Calu3 (cell line): ENCODE measurements at regions not wholly inside any gene's neighbourhood (a gene's known extent, or its start where the extent isn't known, plus 50 kb on each side); places are given as distances from the start of the nearest gene placed in this dataset.

ENCODE experiments used
- BruUV-seq: library from RNA; stranded (reverse); fragments of 400-500 nt; replicated peaks from 2 replicates; lab custom pipeline; 2021; lab: Mats Ljungman, UMichigan
- CTCF ChIA-PET: fragments of 300-600 bp; sonication (Branson Sonifier 250); formaldehyde crosslinking; loops from one replicate; lab custom pipeline; 2022; ENCODE audit warnings: antibody characterized with exemption; lab: Charles Lee
- DNase-seq: peaks from one replicate; pipeline ENCODE4 v3.0.0; 2022
- H3K27ac Mint-ChIP-seq: one replicate; pipeline ENCODE4 v1.8.0; 2022; ENCODE audit warnings: mixed read lengths; ENCODE audit not compliant: unreplicated experiment
- H3K27me3 Mint-ChIP-seq: one replicate; pipeline ENCODE4 v1.8.0; 2022; ENCODE audit warnings: mixed read lengths; ENCODE audit not compliant: unreplicated experiment
- H3K36me3 Mint-ChIP-seq: one replicate; pipeline ENCODE4 v1.8.0; 2022; ENCODE audit warnings: mild to moderate bottlenecking, moderate library complexity, mixed read lengths; ENCODE audit not compliant: insufficient read depth, unreplicated experiment
- H3K4me1 Mint-ChIP-seq: one replicate; pipeline ENCODE4 v1.8.0; 2022; ENCODE audit warnings: mild to moderate bottlenecking, low read depth, mixed read lengths; ENCODE audit not compliant: unreplicated experiment
- H3K4me3 Mint-ChIP-seq: one replicate; pipeline ENCODE4 v1.8.0; 2022; ENCODE audit warnings: mild to moderate bottlenecking, low read depth, moderate library complexity, mixed read lengths; ENCODE audit not compliant: unreplicated experiment
- H3K9me3 Mint-ChIP-seq: one replicate; pipeline ENCODE4 v1.8.0; 2022; ENCODE audit warnings: low read depth, mixed read lengths; ENCODE audit not compliant: unreplicated experiment
- CTCF ChIP-seq: fragments of 200-600 bp; IDR thresholded peaks from one replicate; pipeline ENCODE4 v1.8.0; 2022; ENCODE audit warnings: antibody characterized with exemption; ENCODE audit not compliant: unreplicated experiment
- intact Hi-C: fragments of 100-400 bp; cut with micrococcal nuclease; formaldehyde crosslinking; loops from one replicate; pipeline ENCODE4 v1.10.0; 2022; ENCODE audit not compliant: unreplicated experiment

- Mint-ChIP-seq H3K4me3 (no peak overlapping the region), H3K4me1 (no peaks in the 10 kb centered on the region), H3K27ac (no peak overlapping the region), H3K27me3 (no peaks in the 10 kb centered on the region), H3K36me3 (no peaks in the 10 kb centered on the region), H3K9me3 (peaks cover 4% of the 10 kb centered on the region)
- DNase-seq = no peak
- intact Hi-C loops = no loop called here
- TF ChIP-seq CTCF = no peak
- no TSS peak for BruUV-seq
- CTCF ChIA-PET = no interaction called here
Observed at GRCh38 chr18:71815305-71815704, 728.8 kb downstream of the CBLN2 start.

GRCh38 chr18:71809711-71810110 lies 734.4 kb downstream of the CBLN2 start:
- CTCF ChIA-PET = no interaction called here
- BruUV-seq = no TSS peak
- Mint-ChIP-seq H3K36me3 (no peaks in the 10 kb centered on the region), H3K4me1 (no peaks in the 10 kb centered on the region), H3K27me3 (no peaks in the 10 kb centered on the region), H3K4me3 (no peak overlapping the region), H3K9me3 (peaks cover 6% of the 10 kb centered on the region), H3K27ac (no peak overlapping the region)
- TF ChIP-seq CTCF = no peak
- no peak for DNase-seq
- intact Hi-C loops = no loop called here

- DNase-seq = no peak
- Mint-ChIP-seq H3K27me3 (no peaks in the 10 kb centered on the region), H3K4me1 (no peaks in the 10 kb centered on the region), H3K27ac (no peak overlapping the region), H3K9me3 (peaks cover 10% of the 10 kb centered on the region), H3K4me3 (no peak overlapping the region), H3K36me3 (no peaks in the 10 kb centered on the region)
- no peak for TF ChIP-seq CTCF
- CTCF ChIA-PET = no interaction called here
- intact Hi-C loops = no loop called here
- BruUV-seq = no TSS peak
Observed at GRCh38 chr18:71808616-71809015, 735.5 kb downstream of the CBLN2 start.

- no peak for TF ChIP-seq CTCF
- Mint-ChIP-seq H3K27me3 (no peaks in the 10 kb centered on the region), H3K4me1 (no peaks in the 10 kb centered on the region), H3K9me3 (peaks cover 7% of the 10 kb centered on the region), H3K27ac (no peak overlapping the region), H3K36me3 (no peaks in the 10 kb centered on the region), H3K4me3 (no peak overlapping the region)
- BruUV-seq = no TSS peak
- intact Hi-C loops = no loop called here
- no peak for DNase-seq
- CTCF ChIA-PET = no interaction called here
Observed at GRCh38 chr18:71807586-71807985, 736.6 kb downstream of the CBLN2 start.
